Inferior parietal cortex (tissue), 1 donor: ENCODE measurements at regions not wholly inside any gene's neighbourhood (a gene's known extent, or its start where the extent isn't known, plus 50 kb on each side); places are given as distances from the start of the nearest gene placed in this dataset.
"Not testable (repeated sequence)": the region's sequence is repeated elsewhere in the genome, so short reads cannot be mapped to it uniquely, and the experiment has no call there.

Source experiments
- DNase-seq: peaks from one replicate; pipeline ENCODE4 v3.0.0-alpha.2; 2016; ENCODE audit errors: extremely low spot score

DNA sequence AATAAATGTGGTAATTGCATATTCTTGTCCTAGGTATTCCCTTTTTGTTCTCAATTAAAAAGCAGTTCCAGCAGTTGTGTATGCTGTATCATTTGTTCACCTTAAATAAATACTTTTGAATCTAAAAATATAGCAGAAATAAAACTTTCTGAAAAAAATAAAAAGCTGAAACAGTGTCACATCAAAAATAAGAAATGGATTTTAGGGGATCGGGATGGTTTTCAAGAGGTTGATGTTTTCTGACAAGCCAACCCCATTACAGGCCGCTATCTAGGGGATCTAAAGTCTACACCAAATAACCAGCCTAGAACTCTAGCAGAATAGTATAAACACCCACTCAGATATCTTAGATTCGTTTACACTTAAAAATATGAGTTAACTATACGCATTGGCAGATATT lies 95.4 kb upstream of the MAML3 start:
- DNase-seq: no peak

GRCh38 chr4:140247237-140247636 lies 93.3 kb upstream of the MAML3 start:
- no peak for DNase-seq

DNA sequence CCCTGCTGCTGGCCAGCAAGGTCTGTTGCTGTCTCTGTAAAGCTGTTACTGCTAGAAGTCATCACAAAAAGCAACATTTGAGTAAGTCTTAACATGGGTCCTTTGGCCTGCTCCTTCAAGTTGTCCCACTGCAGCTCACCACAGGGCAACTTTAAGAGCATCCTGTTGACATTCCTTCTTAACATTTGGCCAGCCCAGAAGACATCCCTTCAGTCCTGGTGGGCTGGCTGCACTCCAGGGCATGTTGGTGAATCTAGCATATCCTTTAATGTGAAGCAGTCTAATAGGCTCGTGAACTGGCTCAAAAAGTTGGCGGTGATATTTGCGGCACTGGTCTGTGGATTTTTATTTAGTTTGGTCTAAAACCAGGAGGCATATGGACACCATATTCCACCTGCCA lies 92.2 kb upstream of the MAML3 start:
- DNase-seq: no peak

DNA sequence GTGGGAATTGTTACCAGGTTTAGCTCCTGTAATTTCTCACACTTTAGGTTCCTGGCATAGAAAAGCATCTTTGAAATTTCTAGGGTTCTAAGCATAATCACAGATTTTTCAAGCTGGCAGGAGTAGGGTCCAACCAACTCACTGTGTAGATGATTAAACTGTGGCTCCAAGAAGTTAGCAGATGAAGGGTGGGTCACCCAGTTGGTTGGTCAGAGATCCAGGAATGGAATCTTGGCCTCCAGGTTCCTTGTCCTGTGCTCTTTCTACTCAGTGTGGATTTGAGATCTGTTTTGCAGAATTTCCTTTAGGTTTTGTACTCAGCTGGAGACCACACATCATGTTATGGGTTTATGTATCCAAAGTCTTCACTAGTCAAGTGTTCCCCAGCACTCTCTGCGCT lies 90.3 kb upstream of the MAML3 start:
- DNase-seq: no peak

DNA sequence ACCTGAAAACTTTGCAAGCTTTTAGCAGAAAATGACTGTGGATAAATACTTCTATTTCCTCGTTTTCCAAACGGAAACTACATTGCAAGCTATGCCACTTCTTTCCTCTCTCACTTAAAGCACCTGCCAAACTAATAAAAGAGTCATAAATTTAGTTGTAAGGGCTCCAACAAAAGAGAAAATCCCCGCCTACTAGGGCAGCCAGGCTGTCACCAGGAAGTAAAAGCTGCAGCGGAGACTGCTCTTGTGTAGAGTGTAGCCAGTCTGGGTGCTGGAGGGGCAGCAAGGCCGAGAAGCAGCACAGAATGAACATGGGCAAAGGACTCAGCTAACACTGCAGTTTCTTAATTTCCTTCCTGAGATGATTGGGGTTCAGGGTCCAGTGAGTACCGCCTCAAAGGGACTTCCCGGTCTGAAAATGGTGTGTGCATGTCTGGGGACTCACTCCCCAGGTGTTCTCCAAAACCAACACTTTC lies 89.3 kb upstream of the MAML3 start:
- DNase-seq: no peak

DNA sequence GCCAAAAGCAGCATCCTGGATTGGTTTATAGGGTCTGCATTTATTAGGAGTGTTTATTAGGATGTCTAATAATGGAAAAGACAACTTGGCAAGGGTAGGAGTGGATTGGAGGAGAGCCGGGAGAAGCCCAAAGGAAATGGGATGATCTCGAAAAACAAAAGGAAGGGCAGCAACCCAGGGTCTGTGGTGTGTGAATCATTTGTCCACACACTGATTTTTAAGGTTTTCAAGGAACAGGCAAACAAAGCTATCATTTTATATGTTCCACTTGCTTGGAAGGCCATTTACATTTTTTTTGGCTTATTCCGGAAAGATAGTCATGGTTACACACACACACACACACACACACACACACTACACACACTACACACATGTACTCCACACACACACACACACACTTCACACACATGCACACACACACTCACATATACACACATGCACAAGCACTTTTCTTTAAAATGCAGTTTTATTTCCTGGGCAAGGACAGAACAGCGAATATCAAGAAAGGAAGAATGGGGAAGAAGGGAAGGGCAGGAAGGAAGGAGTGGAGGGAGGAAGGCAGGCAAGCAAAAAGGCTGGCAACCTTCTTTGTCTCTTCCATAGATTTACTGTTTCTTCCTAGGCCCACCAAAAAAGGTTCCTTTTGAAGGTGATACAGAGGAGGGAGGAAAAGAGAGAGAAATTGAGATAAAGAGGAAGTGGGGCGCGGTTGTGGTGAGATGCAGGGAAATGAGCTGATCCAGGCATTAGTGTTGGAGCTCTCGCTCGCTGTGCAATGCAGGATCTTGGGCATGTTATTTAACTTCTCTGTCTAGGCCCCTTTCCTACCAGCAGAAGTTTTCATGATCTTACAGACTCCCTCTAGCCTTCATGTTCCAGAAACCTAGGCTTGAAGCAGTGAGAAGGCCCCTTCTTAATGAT lies 88.6 kb upstream of the MAML3 start:
- DNase-seq: no peak

- no peak for DNase-seq
These were observed 86.3 kb upstream of the MAML3 start for GRCh38 chr4:140240237-140240636.

DNA sequence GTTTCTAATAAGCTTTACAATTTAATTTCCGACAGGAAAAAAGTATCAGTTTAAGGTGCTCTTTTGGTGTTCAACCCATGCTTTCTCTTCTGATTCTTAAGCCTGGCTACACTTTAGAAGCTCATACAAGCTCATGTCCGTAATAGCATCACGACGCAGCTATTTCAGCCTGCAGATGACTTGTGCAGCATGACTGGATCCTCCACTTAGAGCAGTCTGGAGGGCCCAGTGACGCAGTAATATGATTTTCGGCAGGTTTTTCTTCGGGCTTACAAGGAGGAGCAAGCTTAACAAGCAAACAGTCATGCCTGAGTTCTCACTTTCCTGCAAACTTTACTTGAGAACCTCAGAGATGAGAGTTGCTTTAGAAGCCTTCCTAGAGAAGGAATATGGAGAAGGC lies 85.3 kb upstream of the MAML3 start:
- no peak for DNase-seq

GRCh38 chr4:140238351-140239056 lies 84.5 kb upstream of the MAML3 start:
- DNase-seq: no peak

- peak; percentile 60 for DNase-seq
These were observed 83.8 kb upstream of the MAML3 start for GRCh38 chr4:140237616-140238350.

GRCh38 chr4:140236654-140237169 lies 82.7 kb upstream of the MAML3 start:
- DNase-seq: no peak

DNA sequence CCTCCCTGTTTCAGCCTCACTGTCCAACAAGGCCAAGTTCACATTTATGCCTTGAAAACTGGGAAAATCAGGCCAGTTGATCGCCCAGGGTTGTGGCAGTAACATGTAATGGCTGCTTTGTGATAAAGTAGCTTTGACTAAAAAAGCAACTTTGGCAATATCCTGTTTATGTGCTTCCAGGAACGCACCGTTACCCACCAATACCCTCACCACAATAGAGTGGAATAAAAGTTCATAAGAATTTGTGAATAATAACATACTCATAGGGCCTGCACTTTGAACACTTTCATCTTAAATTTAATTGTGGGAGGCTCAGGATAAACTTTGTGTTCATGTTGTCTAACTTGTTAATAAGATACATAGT lies 80.7 kb upstream of the MAML3 start:
- no peak for DNase-seq

DNA sequence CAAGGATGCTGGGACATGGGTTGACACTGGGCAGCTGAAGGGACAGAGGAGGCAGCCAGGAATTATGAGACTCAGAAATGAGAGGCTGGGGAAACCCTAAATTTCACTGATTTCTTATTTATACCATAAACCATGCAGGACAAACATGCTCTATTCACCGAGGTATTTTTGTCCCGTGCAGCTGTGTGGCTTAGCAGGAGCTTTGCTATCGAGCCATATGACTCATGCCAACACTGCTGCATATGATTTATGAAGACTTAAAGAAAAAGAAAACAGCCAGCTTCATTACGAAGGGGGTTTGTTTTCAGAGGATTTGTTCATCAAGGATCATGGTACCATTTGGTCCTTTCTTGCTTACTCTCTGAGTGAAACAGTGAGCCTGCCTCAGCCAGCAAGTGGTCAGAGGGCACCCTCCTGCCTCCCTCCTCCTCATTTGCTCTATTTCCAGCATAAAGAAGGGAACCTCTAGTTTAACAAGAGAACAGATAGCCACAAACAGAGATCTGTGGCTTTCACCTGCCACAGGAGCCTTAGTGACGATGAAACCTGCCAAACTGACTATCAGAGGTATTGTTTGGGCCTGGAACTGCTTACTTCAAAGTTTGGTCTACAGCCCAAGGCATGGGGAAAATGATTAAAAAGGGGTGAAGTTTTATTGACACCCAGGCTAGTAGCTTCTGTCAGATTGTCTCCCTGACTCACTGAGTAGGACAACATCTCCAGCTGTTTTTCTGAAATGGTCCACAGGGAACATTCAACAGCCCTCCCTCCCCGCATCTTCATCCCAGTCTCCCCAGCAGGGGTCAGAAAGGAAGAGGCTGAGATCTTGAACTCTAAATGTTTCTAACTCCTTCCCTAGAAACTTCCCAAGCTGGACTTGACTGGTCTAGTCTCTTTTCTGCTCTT lies 80.1 kb upstream of the MAML3 start:
- DNase-seq: no peak

- DNase-seq: no peak
These were observed 75.9 kb upstream of the MAML3 start for GRCh38 chr4:140229881-140230280.

DNA sequence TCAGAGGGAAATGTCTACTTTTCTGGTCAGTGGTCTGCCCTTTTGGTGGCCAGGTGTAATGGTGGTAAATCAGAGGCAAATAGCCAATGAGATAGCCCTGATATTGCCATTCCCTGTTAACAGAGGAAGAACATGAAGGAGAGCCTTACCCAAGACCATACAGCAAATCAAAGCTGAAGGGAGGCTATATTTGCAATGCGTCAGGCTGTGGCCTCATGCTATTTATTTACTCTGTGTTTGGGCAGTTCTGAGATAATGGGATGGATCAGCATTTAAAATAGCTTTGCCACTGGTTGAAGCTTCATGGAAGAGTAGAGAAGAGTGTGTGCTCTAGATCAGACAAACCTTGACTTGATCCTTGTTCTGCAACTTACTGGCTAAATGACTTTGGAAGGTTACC lies 73.3 kb upstream of the MAML3 start:
- no peak for DNase-seq

- no peak for DNase-seq
These were observed 69.2 kb upstream of the MAML3 start for GRCh38 chr4:140223056-140223810.

GRCh38 chr4:140222171-140222570 lies 68.2 kb upstream of the MAML3 start:
- DNase-seq: no peak

GRCh38 chr4:140220058-140220457 lies 66.1 kb upstream of the MAML3 start:
- no peak for DNase-seq

DNA sequence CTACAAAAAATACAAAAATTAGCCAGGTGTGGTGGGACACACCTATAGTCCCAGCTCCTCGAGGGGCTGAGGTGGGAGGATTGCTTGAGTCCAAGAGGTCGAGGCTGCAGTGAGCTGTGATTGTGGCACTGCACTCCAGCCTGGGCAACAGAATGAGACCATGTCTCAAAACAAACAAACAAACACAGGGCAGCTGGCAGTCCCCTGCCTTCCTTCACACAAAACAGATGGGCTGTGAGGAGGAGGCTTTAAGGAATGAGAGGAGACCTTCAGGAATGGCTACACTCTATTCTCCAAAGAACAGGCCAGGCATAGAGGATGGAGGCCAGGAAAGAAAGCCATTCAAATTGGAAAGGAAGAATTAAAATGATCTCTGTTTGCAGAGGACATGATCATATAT lies 65.6 kb upstream of the MAML3 start:
- no peak for DNase-seq

- not testable (repeated sequence) for DNase-seq
These were observed 65.1 kb upstream of the MAML3 start for GRCh38 chr4:140219070-140219469.
